Hematopoietic multipotent progenitor cell treated with erythropoietin and hydrocortisone succinate and interleukin-3 and kit ligand, for 6 days (in vitro differentiated cells): ENCODE measurements at regions not wholly inside any gene's neighbourhood (a gene's known extent, or its start where the extent isn't known, plus 50 kb on each side); places are given as distances from the start of the nearest gene placed in this dataset.
"Not testable (repeated sequence)": the region's sequence is repeated elsewhere in the genome, so short reads cannot be mapped to it uniquely, and the experiment has no call there.

Experiments
- DNase-seq: peaks from one replicate; pipeline ENCODE4 v3.0.0-alpha.2; 2015

DNA sequence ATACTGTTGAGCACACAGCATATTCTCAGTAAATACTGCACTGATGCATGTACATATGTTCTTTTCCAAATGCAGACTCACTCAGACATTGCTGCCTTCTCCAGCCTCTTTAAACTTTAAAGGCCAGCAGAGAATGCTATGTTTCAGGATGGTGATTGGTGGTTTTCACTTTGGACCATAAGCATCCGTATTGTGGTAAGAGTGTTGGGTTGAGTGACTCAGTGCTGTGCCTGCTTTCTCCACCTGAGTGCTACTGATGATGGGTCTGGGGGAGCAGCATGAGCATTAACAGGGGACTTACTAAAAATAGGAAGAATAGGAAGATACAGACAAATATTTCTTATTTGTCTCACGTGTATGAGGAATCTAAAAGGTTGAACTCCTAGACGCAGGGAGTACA, 56.3 kb upstream of the ZNF92 start:
- no peak for DNase-seq

GRCh38 chr7:65310761-65311160, 62.9 kb upstream of the ZNF92 start:
- no peak for DNase-seq

GRCh38 chr7:65308300-65308678, 65.4 kb upstream of the ZNF92 start:
- DNase-seq: no peak

GRCh38 chr7:65307651-65308299, 65.9 kb upstream of the ZNF92 start:
- peak; percentile 75 for DNase-seq

- DNase-seq: no peak
Measured at GRCh38 chr7:65304175-65304574, 69.5 kb upstream of the ZNF92 start.

- no peak for DNase-seq
Measured at GRCh38 chr7:65302883-65303282, 70.8 kb upstream of the ZNF92 start.

- peak; percentile 23 for DNase-seq
Measured at GRCh38 chr7:65301007-65301406, 72.6 kb upstream of the ZNF92 start.

DNA sequence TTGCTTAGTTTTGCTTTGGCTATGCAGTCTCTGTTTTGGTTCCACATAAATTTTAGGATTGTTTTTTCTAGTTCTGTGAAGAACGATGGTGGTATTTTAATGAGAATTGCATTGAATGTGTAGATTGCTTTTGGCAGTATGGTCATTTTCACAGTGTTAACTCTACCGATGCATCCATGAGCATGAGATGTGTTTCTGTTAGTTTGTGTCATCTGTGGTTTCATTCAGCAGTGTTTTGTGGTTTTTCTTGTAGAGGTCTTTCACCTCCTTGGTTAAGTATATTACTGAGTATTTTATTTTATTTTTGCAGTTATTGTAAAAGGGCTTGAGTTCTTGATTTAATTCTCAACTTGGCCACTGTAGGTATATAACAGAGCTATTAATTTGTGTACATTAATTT, 78.2 kb upstream of the ZNF92 start:
- DNase-seq: no peak

DNA sequence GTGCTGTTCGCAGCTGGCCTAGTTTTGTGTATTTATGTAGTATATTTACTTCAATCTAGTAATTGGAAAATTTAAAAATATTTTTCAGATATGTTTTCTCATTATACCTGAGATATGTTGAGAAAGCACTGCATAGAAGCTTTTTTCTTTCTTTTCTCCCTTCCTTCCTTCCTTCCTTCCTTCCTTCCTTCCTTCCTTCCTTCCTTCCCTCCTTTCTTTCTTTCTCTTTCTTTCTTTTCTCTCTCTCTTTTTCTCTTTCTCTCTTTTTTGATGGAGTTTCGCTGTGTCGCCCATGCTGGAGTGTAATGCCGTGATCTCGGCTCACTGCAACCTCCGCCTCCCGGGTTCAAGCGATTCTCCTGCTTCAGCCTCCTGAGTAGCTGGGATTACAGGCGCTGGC, 83.3 kb upstream of the ZNF92 start:
- DNase-seq: not testable (repeated sequence)

DNA sequence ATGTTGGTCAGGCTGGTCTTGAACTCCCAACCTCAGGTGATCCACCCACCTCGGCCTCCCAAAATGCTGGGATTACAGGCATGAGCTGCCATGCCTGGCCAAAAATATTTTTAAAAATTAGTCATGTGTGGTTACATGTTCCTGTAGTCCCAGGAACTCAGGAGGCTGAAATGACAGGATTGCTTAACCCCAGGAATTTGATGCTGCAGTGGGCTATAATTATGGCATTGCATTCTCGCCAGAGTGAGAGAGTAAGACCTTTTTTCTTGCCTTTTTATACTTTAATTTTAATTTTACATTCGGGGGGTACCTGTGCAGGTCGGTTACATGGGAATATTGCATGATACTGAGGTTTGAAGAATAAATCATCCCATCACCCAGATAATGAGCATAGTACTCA, 86.6 kb upstream of the ZNF92 start:
- no peak for DNase-seq

DNA sequence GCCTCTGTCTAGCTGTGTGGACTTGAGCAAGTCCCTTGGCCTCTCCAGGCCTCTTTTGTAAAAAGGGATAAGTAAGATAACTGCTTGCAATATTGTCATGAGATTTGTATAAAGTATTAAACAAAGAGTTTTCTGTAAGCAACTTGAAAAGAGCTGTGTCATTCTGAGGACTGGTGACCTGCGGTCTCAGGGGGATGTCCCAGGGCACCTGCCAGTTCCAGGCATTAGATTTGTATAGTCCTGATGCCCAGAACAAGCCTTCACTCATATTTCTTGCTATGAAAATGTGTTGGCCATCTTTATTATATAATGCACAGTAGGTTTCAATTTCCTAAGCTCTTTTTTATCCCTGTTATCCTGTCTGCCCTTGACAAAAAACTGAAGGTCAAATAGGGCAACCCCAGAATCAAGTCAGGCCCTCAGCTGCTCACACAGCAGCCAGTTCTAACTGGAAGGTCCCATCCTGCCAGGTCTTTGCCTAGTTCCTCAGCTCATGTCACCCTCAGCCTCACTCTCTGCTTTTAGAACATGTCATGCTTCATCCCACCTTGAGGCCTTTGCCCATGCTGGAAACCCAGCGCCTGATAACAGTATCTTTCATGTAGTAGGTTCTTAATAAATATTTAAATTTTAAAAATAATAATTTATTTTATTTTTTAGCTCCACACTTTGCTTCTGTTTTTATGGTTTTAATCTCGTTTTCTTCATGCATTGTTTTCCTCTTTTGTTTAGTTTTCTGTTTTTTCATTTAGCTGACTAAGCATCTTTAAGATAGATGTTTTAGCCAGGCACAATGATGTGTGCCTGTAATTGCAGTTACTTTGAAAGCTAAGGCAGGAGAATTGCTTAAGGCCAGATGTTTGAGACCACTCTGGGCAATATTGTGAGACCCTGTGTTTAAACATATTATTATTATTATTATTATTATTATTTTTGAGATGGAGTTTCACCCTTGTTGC, 87.5 kb upstream of the ZNF92 start:
- no peak for DNase-seq

- not testable (repeated sequence) for DNase-seq
Measured at GRCh38 chr7:65285241-65285640, 88.4 kb upstream of the ZNF92 start.

DNA sequence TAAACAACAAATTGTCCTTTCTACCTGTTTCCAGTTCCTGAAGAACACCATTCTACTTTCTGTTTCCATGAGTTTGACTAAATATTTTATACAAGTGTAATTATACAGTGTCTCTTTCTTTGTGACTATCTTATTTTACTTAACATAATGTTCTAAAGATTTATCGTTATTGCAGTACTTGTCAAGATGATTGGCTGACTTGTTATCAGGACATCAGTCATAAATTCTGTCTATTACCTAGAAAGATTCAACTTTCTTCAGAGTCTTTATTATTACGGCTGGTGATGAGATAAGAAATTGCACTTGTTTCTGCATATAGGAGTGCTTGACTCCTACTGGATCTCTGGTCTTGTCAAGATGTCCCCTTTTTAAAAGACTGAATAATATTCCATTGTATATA, 93.9 kb upstream of the ZNF92 start:
- DNase-seq: no peak

DNA sequence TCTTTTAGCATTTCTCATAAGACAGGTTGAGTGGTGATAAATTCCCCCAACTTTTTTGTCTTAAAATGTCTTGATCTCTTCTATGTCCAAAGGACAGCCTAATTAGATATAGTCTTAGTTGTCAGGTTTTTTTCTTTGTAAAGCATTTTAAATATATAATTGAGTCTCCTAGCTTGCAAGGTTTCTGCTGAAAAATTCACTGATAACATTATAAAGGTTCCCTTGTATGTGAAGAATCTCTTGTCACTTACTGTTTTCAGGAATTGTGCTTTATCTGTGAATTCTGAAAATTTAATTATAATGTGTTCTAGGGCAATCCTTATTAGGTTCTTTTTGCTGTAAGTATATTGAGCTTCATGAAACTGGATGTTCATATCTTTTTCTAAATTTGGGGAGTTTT, 96.8 kb upstream of the ZNF92 start:
- DNase-seq: no peak

DNA sequence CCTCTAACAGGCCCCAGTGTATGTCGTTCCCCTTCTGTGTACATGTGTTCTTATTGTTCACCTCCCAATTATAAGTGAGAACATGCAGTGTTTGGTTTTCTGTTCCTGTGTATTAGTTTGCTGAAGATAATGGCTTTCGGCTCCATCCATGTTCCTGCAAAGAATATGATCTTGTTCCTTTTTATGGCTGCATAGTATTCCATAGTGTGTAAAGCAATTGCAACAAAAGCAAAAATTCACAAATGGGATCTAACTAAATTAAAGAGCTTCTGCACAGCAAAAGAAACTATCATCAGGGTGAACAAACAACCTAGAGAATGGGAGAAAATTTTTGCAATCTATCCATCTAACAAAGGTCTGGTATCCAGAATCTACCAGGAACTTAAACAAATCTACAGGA, 102.2 kb upstream of the ZNF92 start:
- DNase-seq: not testable (repeated sequence)

DNA sequence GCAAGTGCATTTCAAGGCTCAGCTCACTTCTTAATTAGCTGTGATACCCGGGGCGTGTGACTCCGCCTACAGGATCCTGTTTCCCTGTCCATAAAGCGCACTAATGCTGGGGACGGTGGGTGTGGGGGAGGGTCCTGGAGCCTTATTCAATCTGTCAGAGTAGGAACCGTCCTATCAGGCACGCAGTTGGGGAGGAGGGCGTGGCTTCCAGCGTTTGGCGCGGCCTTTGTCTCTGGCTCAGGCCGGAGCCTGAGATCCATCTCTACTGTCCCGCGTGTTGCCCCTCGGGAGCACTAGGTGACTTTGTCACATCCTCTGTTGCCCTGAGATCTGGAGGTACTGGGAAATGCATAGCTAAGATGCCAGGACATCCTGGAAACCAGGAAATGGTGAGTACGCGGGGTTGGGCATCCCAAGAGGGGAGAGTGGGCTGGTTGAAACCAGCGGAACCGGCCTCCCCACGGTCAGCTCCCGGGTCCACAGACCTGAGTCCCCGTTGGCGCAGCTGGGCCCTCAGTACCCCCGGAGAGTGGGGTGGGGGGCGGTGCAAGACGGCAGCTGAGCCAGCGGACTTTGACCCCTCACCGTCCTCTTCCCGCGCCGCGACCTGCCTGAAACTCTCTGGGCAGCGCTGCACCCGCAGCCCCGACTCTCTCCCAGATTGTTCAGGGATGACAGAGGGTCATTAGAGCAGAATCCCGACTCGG, 104.4 kb upstream of the ZNF92 start:
- DNase-seq: peak; percentile 56

GRCh38 chr7:65268782-65269149, 104.9 kb upstream of the ZNF92 start:
- DNase-seq: no peak

- DNase-seq: no peak
Measured at GRCh38 chr7:65265933-65266519, 107.6 kb upstream of the ZNF92 start.

- no peak for DNase-seq
Measured at GRCh38 chr7:65264258-65264657, 109.4 kb upstream of the ZNF92 start.

- DNase-seq: not testable (repeated sequence)
Measured at GRCh38 chr7:65260673-65261072, 113.0 kb upstream of the ZNF92 start.

DNA sequence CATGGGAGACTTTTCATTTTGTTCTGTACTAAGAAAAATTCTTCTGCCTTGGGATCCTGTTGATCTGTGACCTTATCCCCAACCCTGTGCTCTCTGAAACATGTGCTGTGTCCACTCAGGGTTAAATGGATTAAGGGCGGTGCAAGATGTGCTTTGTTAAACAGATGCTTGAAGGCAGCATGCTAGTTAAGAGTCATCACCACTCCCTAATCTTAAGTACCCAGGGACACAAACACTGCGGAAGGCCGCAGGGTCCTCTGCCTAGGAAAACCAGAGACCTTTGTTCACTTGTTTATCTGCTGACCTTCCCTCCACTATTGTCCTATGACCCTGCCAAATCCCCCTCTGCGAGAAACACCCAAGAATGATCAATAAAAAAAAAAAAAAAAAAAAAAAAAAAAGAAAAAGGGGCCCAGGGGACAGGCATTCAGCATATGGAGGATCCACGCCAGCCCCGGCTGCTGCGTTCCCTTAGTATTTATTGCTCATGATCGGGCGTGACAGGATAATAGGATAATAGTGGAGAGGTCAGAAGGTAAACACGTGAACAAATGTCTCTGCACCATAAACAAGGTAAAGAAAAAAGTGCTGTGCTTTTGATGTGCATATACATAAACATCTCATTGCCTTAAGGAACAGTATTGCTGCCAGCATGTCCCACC, 113.7 kb upstream of the ZNF92 start:
- not testable (repeated sequence) for DNase-seq

GRCh38 chr7:65254061-65254460, 119.6 kb upstream of the ZNF92 start:
- no peak for DNase-seq
